ENCODE measurements at regions not wholly inside any gene's neighbourhood (a gene's known extent, or its start where the extent isn't known, plus 50 kb on each side); places are given as distances from the start of the nearest gene placed in this dataset.

- intact Hi-C loops (cut with DNase I): no loop called here
- Histone ChIP-seq H3K27me3 (no peaks in the 10 kb centered on the region), H3K4me3 (no peak overlapping the region), H3K9ac (ENCODE audit: low read depth in 2 of 2, low read length in 2 of 2) (no peak overlapping the region), H3K4me1 (no peaks in the 10 kb centered on the region), H3K36me3 (no peaks in the 10 kb centered on the region), H3K9me3 (no peaks in the 10 kb centered on the region), H3K27ac (no peak overlapping the region)
- no peak for TF ChIP-seq CTCF (IDR thresholded peaks at IDR 0.05)
- no peak for DNase-seq
Observed at GRCh38 chr20:24792641-24793495, 156.2 kb upstream of the CST7 start.

GRCh38 chr20:24795436-24795835 lies 153.6 kb upstream of the CST7 start:
- no peak overlapping the region for H3K9ac ChIP-seq (ENCODE audit: low read depth in 2 of 2, low read length in 2 of 2)
- no peak overlapping the region for H3K27ac ChIP-seq
- H3K4me3 ChIP-seq: no peak overlapping the region
- intact Hi-C loops (cut with DNase I): no loop called here
- TF ChIP-seq CTCF (IDR thresholded peaks at IDR 0.05): no peak
- DNase-seq: no peak
- H3K27me3 ChIP-seq: no peaks in the 10 kb centered on the region
- no peaks in the 10 kb centered on the region for H3K36me3 ChIP-seq
- H3K4me1 ChIP-seq: no peaks in the 10 kb centered on the region
- H3K9me3 ChIP-seq: no peaks in the 10 kb centered on the region

GRCh38 chr20:24796236-24796635 lies 152.8 kb upstream of the CST7 start:
- no peak for TF ChIP-seq CTCF (IDR thresholded peaks at IDR 0.05)
- no peak overlapping the region for H3K4me3 ChIP-seq
- DNase-seq: no peak
- no peak overlapping the region for H3K27ac ChIP-seq
- intact Hi-C loops (cut with DNase I): no loop called here
- no peaks in the 10 kb centered on the region for H3K9me3 ChIP-seq
- H3K36me3 ChIP-seq: no peaks in the 10 kb centered on the region
- H3K27me3 ChIP-seq: no peaks in the 10 kb centered on the region
- H3K9ac ChIP-seq (ENCODE audit: low read depth in 2 of 2, low read length in 2 of 2): no peak overlapping the region
- H3K4me1 ChIP-seq: no peaks in the 10 kb centered on the region

GRCh38 chr20:24797113-24797512 lies 152.0 kb upstream of the CST7 start:
- H3K27me3 ChIP-seq: no peaks in the 10 kb centered on the region
- no peak for DNase-seq
- intact Hi-C loops (cut with DNase I): no loop called here

More at GRCh38 chr20:24797113-24797512, 152.0 kb upstream of the CST7 start:
- H3K4me3 ChIP-seq: no peak overlapping the region
- H3K27ac ChIP-seq: no peak overlapping the region
- no peak for TF ChIP-seq CTCF (IDR thresholded peaks at IDR 0.05)
- no peak overlapping the region for H3K9ac ChIP-seq (ENCODE audit: low read depth in 2 of 2, low read length in 2 of 2)
- no peaks in the 10 kb centered on the region for H3K9me3 ChIP-seq
- H3K36me3 ChIP-seq: no peaks in the 10 kb centered on the region
- no peaks in the 10 kb centered on the region for H3K4me1 ChIP-seq
